OCI-LY7 (cell line): ENCODE measurements at regions not wholly inside any gene's neighbourhood (a gene's known extent, or its start where the extent isn't known, plus 50 kb on each side); places are given as distances from the start of the nearest gene placed in this dataset.

ENCODE experiments used
- BruUV-seq: library from RNA; stranded (reverse); fragments of 400-500 nt; replicated peaks from 2 replicates; lab custom pipeline; 2021; lab: Mats Ljungman, UMichigan
- CTCF ChIA-PET: fragments of 300-600 bp; sonication (Branson Sonifier 250); formaldehyde crosslinking; loops from one replicate; lab custom pipeline; 2022; ENCODE audit warnings: antibody characterized with exemption; ENCODE audit not compliant: unreplicated experiment; lab: Charles Lee
- POLR2A ChIA-PET: fragments of 300-600 bp; sonication (Branson Sonifier 250); formaldehyde crosslinking; loops from one replicate; lab custom pipeline; 2022; ENCODE audit warnings: antibody characterized with exemption; lab: Charles Lee
- DNase-seq: peaks from one replicate; pipeline ENCODE4 v3.0.0-alpha.2; 2015; ENCODE audit warnings: low spot score
- H2AFZ ChIP-seq: fragments of 200-600 bp; sonication (generic), shearing (Covaris generic); 2 replicates; pipeline ENCODE4 v1.6.1; 2014; ENCODE audit warnings: mild to moderate bottlenecking, antibody characterized with exemption, low read length, moderate library complexity
- H3K27ac ChIP-seq: fragments of 200-600 bp; sonication (generic); 2 replicates; pipeline ENCODE4 v1.5.1; 2014; ENCODE audit warnings: mixed run types, low read depth, mild to moderate bottlenecking, moderate library complexity, low read length, inconsistent platforms; ENCODE audit not compliant: poor library complexity, severe bottlenecking
- H3K36me3 ChIP-seq: fragments of 200-600 bp; sonication (generic); 2 replicates; pipeline ENCODE4 v1.6.1; 2014; ENCODE audit warnings: mild to moderate bottlenecking, antibody characterized with exemption, low read length, moderate library complexity, mixed read lengths; ENCODE audit not compliant: insufficient read depth
- H3K4me1 ChIP-seq: fragments of 200-600 bp; sonication (generic); 2 replicates; pipeline ENCODE4 v1.5.1; 2014; ENCODE audit warnings: mild to moderate bottlenecking, low read length; ENCODE audit not compliant: insufficient read depth, poor library complexity, severe bottlenecking
- H3K4me2 ChIP-seq: fragments of 200-600 bp; sonication (generic); 2 replicates; pipeline ENCODE4 v1.6.1; 2014; ENCODE audit warnings: mild to moderate bottlenecking, low read length
- H3K4me3 ChIP-seq: fragments of 200-600 bp; sonication (generic); 2 replicates; pipeline ENCODE4 v1.5.1; 2014; ENCODE audit warnings: mild to moderate bottlenecking, low read depth, low read length; ENCODE audit not compliant: poor library complexity, severe bottlenecking
- H3K79me2 ChIP-seq: fragments of 200-600 bp; sonication (generic); 2 replicates; pipeline ENCODE4 v1.6.1; 2016; ENCODE audit warnings: low read depth, mild to moderate bottlenecking, low read length, moderate library complexity, mixed read lengths; ENCODE audit not compliant: insufficient read depth
- H3K9me2 ChIP-seq: fragments of 200-600 bp; sonication (generic); 2 replicates; pipeline ENCODE4 v1.6.1; 2016; ENCODE audit warnings: mild to moderate bottlenecking, low read length, mixed read lengths; ENCODE audit not compliant: insufficient read depth
- H3K9me3 ChIP-seq: fragments of 200-600 bp; sonication (generic); 2 replicates; pipeline ENCODE4 v1.6.1; 2014; ENCODE audit warnings: mild to moderate bottlenecking, mixed run types, low read length, mixed read lengths
- H4K20me1 ChIP-seq: fragments of 200-600 bp; sonication (generic); 2 replicates; pipeline ENCODE4 v1.6.1; 2014; ENCODE audit warnings: mild to moderate bottlenecking, antibody characterized with exemption, low read length, moderate library complexity, mixed read lengths; ENCODE audit not compliant: insufficient read depth
- EZH2phosphoT487 ChIP-seq: fragments of 200-600 bp; sonication (generic); IDR thresholded peaks from 2 replicates; pipeline ENCODE4 v1.6.1; 2018; ENCODE audit warnings: low read depth, borderline replicate concordance, mild to moderate bottlenecking, mixed run types, antibody characterized with exemption, low read length, moderate library complexity, mixed read lengths
- intact Hi-C: fragments of 100-400 bp; cut with micrococcal nuclease; formaldehyde crosslinking; loops from one replicate; pipeline ENCODE4 v1.10.0; 2022; ENCODE audit not compliant: unreplicated experiment
- TF ChIP-seq, protein P1 (sequence below): fragments of 200-600 bp; sonication (generic); conservative IDR thresholded peaks from 2 replicates; pipeline ENCODE4 v1.5.1; 2014; ENCODE audit warnings: mild to moderate bottlenecking, antibody characterized with exemption, low read length, moderate library complexity, mixed read lengths

DNA sequence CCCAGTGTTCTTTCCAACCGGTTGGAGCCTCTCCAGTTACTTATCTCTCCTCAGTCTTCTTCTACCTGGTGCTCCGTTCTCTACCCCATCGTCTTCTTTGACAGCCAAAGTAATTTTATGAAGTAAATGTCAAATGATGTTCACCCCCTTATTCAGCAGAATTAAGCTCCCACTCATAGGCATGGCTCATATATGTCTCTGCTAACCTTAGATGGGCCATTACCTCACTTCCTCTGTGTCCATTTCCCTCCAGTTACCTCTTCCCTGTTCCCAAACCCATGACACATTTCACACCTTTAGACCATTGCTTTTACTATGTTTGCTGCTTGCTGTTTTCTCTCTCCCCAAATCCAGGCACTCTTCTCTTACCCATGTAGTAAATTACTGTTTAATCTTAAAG is 607.0 kb downstream of the RNF144A start:
- Histone ChIP-seq H3K4me2 (no peak overlapping the region), H4K20me1 (no peaks in the 10 kb centered on the region), H3K4me3 (no peak overlapping the region), H3K27ac (no peak overlapping the region), H3K79me2 (no peaks in the 10 kb centered on the region), H3K9me3 (0 out of 2 replicates have a peak, but pooled peaks cover 1% of the 10 kb centered on the region), H3K36me3 (no peaks in the 10 kb centered on the region; the same call in 1 of the 2 replicates), H2AFZ (no peak overlapping the region), H3K4me1 (no peaks in the 10 kb centered on the region), H3K9me2 (no peaks in the 10 kb centered on the region)
- BruUV-seq, result no TSS peak
- no peak for DNase-seq
- TF ChIP-seq EZH2phosphoT487, result no peak
- TF ChIP-seq, protein P1, sequence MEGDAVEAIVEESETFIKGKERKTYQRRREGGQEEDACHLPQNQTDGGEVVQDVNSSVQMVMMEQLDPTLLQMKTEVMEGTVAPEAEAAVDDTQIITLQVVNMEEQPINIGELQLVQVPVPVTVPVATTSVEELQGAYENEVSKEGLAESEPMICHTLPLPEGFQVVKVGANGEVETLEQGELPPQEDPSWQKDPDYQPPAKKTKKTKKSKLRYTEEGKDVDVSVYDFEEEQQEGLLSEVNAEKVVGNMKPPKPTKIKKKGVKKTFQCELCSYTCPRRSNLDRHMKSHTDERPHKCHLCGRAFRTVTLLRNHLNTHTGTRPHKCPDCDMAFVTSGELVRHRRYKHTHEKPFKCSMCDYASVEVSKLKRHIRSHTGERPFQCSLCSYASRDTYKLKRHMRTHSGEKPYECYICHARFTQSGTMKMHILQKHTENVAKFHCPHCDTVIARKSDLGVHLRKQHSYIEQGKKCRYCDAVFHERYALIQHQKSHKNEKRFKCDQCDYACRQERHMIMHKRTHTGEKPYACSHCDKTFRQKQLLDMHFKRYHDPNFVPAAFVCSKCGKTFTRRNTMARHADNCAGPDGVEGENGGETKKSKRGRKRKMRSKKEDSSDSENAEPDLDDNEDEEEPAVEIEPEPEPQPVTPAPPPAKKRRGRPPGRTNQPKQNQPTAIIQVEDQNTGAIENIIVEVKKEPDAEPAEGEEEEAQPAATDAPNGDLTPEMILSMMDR, result no peak
- ChIA-PET CTCF (no interaction called here), POLR2A (interaction anchor here (0.7 kb wide), 1 partner anchor 919 kb away, joined by 5 read pairs; no protein-coding TSS in a partner anchor)
- intact Hi-C loops, result no loop called here

DNA sequence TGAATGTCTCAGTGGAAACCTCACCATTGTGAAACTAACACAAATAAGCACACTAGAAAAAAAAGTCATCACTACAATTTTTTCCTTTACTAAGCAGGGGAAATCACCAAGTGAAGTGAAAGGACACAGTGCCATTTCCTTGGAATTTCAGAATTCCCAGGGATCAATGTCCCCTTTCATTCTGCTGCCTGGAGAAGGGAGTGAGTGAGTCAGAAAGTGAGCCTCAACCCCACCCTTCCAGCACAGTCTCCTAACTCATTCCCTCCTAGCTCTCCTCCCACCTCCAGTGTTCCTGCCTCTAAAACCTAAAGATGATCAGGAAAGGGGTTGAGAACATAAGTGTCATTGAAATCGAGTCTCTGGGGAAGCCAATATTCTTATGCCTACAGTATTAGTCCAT is 608.5 kb downstream of the RNF144A start:
- POLR2A ChIA-PET, result interaction anchor here (0.7 kb wide), 1 partner anchor 1208 kb away, joined by 3 read pairs; no protein-coding TSS in a partner anchor
- no peak overlapping the region for H2AFZ ChIP-seq
- DNase-seq, result no peak
- BruUV-seq, result no TSS peak
- peaks cover 15% of the 10 kb centered on the region; the same call in 1 of the 2 replicates for H3K9me3 ChIP-seq
- H3K9me2 ChIP-seq, result no peaks in the 10 kb centered on the region
- CTCF ChIA-PET, result no interaction called here
- no peaks in the 10 kb centered on the region for H3K4me1 ChIP-seq
- no peaks in the 10 kb centered on the region; the same call in 1 of the 2 replicates for H3K36me3 ChIP-seq
- no peak overlapping the region for H3K27ac ChIP-seq
- intact Hi-C loops, result no loop called here
- H3K4me2 ChIP-seq, result no peak overlapping the region
- H4K20me1 ChIP-seq, result no peaks in the 10 kb centered on the region
- TF ChIP-seq, protein P1, result no peak
- no peak for TF ChIP-seq EZH2phosphoT487
- no peak overlapping the region for H3K4me3 ChIP-seq
- H3K79me2 ChIP-seq, result no peaks in the 10 kb centered on the region

DNA sequence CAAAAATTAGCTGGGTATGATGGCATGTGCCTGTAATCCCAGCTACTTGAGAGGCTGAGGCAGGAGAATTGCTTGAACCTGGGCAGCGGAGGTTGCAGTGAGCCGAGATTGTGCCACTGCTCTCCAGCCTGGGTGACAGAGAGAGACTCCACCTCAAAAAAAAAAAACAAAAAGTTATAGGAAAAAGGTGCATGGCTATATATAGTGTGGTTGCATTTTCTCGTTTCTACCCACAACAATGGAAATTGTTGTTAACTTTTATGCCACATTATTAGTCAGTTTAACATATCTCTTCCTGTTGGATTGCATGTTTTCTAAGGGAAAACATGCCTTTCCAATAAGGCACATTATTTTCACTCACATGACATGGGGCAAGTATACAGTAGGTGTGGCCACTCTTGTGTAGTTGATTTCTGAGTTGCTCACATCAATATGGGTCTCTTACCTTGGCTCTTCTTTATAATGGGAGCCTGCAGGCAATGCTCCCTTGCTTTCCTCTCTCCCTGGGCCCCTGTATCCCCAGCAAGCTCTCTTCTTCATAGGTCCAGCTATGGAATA is 610.0 kb downstream of the RNF144A start:
- no TSS peak for BruUV-seq
- Histone ChIP-seq H4K20me1 (no peaks in the 10 kb centered on the region), H2AFZ (no peak overlapping the region), H3K27ac (no peak overlapping the region), H3K4me1 (no peaks in the 10 kb centered on the region), H3K9me3 (peaks cover 29% of the 10 kb centered on the region; the same call in 1 of the 2 replicates), H3K4me2 (no peak overlapping the region), H3K36me3 (peaks cover 3% of the 10 kb centered on the region; the same call in 1 of the 2 replicates), H3K79me2 (no peaks in the 10 kb centered on the region), H3K9me2 (no peaks in the 10 kb centered on the region), H3K4me3 (no peak overlapping the region)
- ChIA-PET CTCF (interaction anchor here (0.7 kb wide), 1 partner anchor 16 kb away, joined by 3 read pairs; no protein-coding TSS in a partner anchor), POLR2A (interaction anchor here (0.6 kb wide), 1 partner anchor 1047 kb away, joined by 3 read pairs; no protein-coding TSS in a partner anchor)
- TF ChIP-seq, protein P1, result no peak
- TF ChIP-seq EZH2phosphoT487, result no peak
- no peak for DNase-seq
- intact Hi-C loops, result no loop called here
